ENCODE measurements at regions not wholly inside any gene's neighbourhood (a gene's known extent, or its start where the extent isn't known, plus 50 kb on each side); places are given as distances from the start of the nearest gene placed in this dataset.

GRCh38 chr6:22754061-22754460 is 184.7 kb downstream of the HDGFL1 start:
- Histone ChIP-seq H3K9me2 (replicated peaks; ENCODE audit: low read depth, low read length) (no peaks in the 10 kb centered on the region), H3K79me2 (ENCODE audit: insufficient read depth, low read length) (no peaks in the 10 kb centered on the region), H3K27me3 (ENCODE audit: insufficient read depth, low read length, poor library complexity, severe bottlenecking) (no peaks in the 10 kb centered on the region), H4K20me1 (ENCODE audit: insufficient read depth, low read length, poor library complexity, severe bottlenecking) (no peaks in the 10 kb centered on the region), H2AFZ (ENCODE audit: low read length) (no peak overlapping the region), H3K36me3 (ENCODE audit: insufficient read depth, low read length) (no peaks in the 10 kb centered on the region), H3K4me3 (ENCODE audit: low read length, poor library complexity, severe bottlenecking) (no peak overlapping the region), H3K4me2 (ENCODE audit: low read depth, low read length, poor library complexity, severe bottlenecking) (no peak overlapping the region), H3K9me3 (ENCODE audit: insufficient read depth, low read depth, low read length) (0 out of 2 replicates have a peak, but pooled peaks cover 3% of the 10 kb centered on the region), H3K9ac (ENCODE audit: low read depth, low read length, poor library complexity, severe bottlenecking) (no peak overlapping the region), H3K4me1 (ENCODE audit: insufficient read depth, low read length, poor library complexity, severe bottlenecking) (no peaks in the 10 kb centered on the region), H3F3A (ENCODE audit: low read depth) (no peaks in the 10 kb centered on the region)
- TF ChIP-seq EZH2phosphoT487 (IDR thresholded peaks at IDR 0.05; ENCODE audit: borderline replicate concordance) (no peak), CTCF (conservative IDR thresholded peaks at IDR 0.05; ENCODE audit: low read length) (no peak)

- Histone ChIP-seq H2AFZ (ENCODE audit: low read length) (no peak overlapping the region), H3K4me1 (ENCODE audit: insufficient read depth, low read length, poor library complexity, severe bottlenecking) (no peaks in the 10 kb centered on the region), H3K9me2 (replicated peaks; ENCODE audit: low read depth, low read length) (no peaks in the 10 kb centered on the region), H3K9me3 (ENCODE audit: insufficient read depth, low read depth, low read length) (0 out of 2 replicates have a peak, but pooled peaks cover 3% of the 10 kb centered on the region), H3K4me2 (ENCODE audit: low read depth, low read length, poor library complexity, severe bottlenecking) (no peak overlapping the region), H3K9ac (ENCODE audit: low read depth, low read length, poor library complexity, severe bottlenecking) (no peak overlapping the region), H3K4me3 (ENCODE audit: low read length, poor library complexity, severe bottlenecking) (no peak overlapping the region), H4K20me1 (ENCODE audit: insufficient read depth, low read length, poor library complexity, severe bottlenecking) (no peaks in the 10 kb centered on the region), H3F3A (ENCODE audit: low read depth) (no peaks in the 10 kb centered on the region), H3K27me3 (ENCODE audit: insufficient read depth, low read length, poor library complexity, severe bottlenecking) (no peaks in the 10 kb centered on the region), H3K79me2 (ENCODE audit: insufficient read depth, low read length) (no peaks in the 10 kb centered on the region), H3K36me3 (ENCODE audit: insufficient read depth, low read length) (no peaks in the 10 kb centered on the region)
- no peak for TF ChIP-seq EZH2phosphoT487 (IDR thresholded peaks at IDR 0.05; ENCODE audit: borderline replicate concordance)
- no peak for TF ChIP-seq CTCF (conservative IDR thresholded peaks at IDR 0.05; ENCODE audit: low read length)
Observed at GRCh38 chr6:22755605-22756004, 186.2 kb downstream of the HDGFL1 start.

GRCh38 chr6:22756365-22756764 is 187.0 kb downstream of the HDGFL1 start:
- Histone ChIP-seq H3K36me3 (ENCODE audit: insufficient read depth, low read length) (no peaks in the 10 kb centered on the region), H3F3A (ENCODE audit: low read depth) (no peaks in the 10 kb centered on the region), H3K4me3 (ENCODE audit: low read length, poor library complexity, severe bottlenecking) (no peak overlapping the region), H3K9ac (ENCODE audit: low read depth, low read length, poor library complexity, severe bottlenecking) (no peak overlapping the region), H3K4me1 (ENCODE audit: insufficient read depth, low read length, poor library complexity, severe bottlenecking) (no peaks in the 10 kb centered on the region), H3K4me2 (ENCODE audit: low read depth, low read length, poor library complexity, severe bottlenecking) (no peak overlapping the region), H3K79me2 (ENCODE audit: insufficient read depth, low read length) (no peaks in the 10 kb centered on the region), H2AFZ (ENCODE audit: low read length) (no peak overlapping the region), H4K20me1 (ENCODE audit: insufficient read depth, low read length, poor library complexity, severe bottlenecking) (no peaks in the 10 kb centered on the region), H3K9me3 (ENCODE audit: insufficient read depth, low read depth, low read length) (0 out of 2 replicates have a peak, but pooled peaks cover 3% of the 10 kb centered on the region), H3K9me2 (replicated peaks; ENCODE audit: low read depth, low read length) (no peaks in the 10 kb centered on the region), H3K27me3 (ENCODE audit: insufficient read depth, low read length, poor library complexity, severe bottlenecking) (no peaks in the 10 kb centered on the region)
- TF ChIP-seq EZH2phosphoT487 (IDR thresholded peaks at IDR 0.05; ENCODE audit: borderline replicate concordance) (no peak), CTCF (conservative IDR thresholded peaks at IDR 0.05; ENCODE audit: low read length) (no peak)

All from Loucy (cell line).